ENCODE measurements at regions not wholly inside any gene's neighbourhood (a gene's known extent, or its start where the extent isn't known, plus 50 kb on each side); places are given as distances from the start of the nearest gene placed in this dataset.
A peak's percentile ranks its signal among the peaks of the same experiment; 100 is the strongest.

DNA sequence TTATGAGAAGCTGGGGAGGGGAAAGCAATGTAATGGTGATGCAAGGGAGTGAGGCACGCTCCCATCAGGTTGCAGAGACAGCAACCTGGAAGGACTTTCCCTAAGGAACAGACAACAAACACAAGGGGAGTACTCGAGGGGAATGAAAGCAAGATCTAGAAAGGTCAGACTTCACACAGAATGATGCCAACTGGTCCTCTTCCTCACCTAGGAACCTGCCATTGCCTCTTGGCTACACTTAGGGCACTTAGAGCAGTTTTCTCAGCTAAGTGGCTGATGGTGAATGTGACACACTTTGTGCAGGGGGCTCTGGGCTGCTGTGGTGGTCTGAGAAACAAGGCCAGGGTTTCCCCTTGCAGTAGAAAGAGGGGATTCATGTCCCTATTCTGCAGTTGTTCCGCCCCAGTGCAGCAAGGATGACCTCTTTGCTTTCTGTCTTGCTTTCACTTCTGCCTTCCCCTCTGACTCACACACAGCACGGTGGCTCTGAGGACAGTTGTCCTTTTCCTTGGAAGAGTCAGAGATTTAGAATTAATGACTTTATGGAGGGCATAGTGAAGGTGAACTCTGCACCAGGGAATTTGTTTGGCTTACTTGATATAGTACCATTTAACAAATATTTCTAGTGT is 394.0 kb upstream of the KLF4 start:
- Histone ChIP-seq H3K79me2 (ENCODE audit: insufficient read depth, low read length) (no peaks in the 10 kb centered on the region), H2AFZ (ENCODE audit: insufficient read depth, low read depth, low read length, poor library complexity, severe bottlenecking) (peak overlapping the region; percentile 62), H3K27me3 (ENCODE audit: control insufficient read depth in 2 of 2, insufficient read depth in 2 of 2, low read length in 2 of 2) (no peaks in the 10 kb centered on the region), H3K9ac (ENCODE audit: insufficient read depth, low read length, poor library complexity, severe bottlenecking) (no peak overlapping the region), H3K9me3 (replicated peaks in 1 of 2; ENCODE audit: control insufficient read depth in 1 of 2, insufficient read depth in 1 of 2, low read length in 2 of 2) (no peaks in the 10 kb centered on the region), H3K4me3 (replicated peaks in 1 of 3; ENCODE audit: low read depth in 2 of 3, low read length in 3 of 3) (peak overlapping the region in 1 of 3 experiments; percentile 47), H3K27ac (ENCODE audit: low read depth in 1 of 2, low read length in 2 of 2) (peak overlapping the region; percentile 43 to 76), H3K4me1 (ENCODE audit: control insufficient read depth in 1 of 2, insufficient read depth in 2 of 2, low read length in 2 of 2) (peaks cover 25 to 45% of the 10 kb centered on the region in 2 donors), H3K4me2 (replicated peaks; ENCODE audit: extremely low read depth, low read length, poor library complexity, severe bottlenecking) (peak overlapping the region; percentile 59), H4K20me1 (ENCODE audit: insufficient read depth, low read length) (no peaks in the 10 kb centered on the region), H3K36me3 (replicated peaks in 1 of 2; ENCODE audit: control insufficient read depth in 1 of 2, insufficient read depth in 2 of 2, low read length in 2 of 2) (no peaks in the 10 kb centered on the region)
- H3K4me1 Mint-ChIP-seq, result peaks cover 44% of the 10 kb centered on the region
- H3K27me3 Mint-ChIP-seq (ENCODE audit: low read depth in 3 of 3), result no peaks in the 10 kb centered on the region
- H3K9me3 Mint-ChIP-seq, result peaks cover 0 to 2% (median 0%) of the 10 kb centered on the region in 7 donors
- intact Hi-C loops (cut with micrococcal nuclease), result loop anchor here (10.0 kb wide), 2 partner anchors 91 to 101 kb away; no protein-coding TSS in a partner anchor
- peak; percentile 73 to 85 (median 80) for DNase-seq
- H3K27ac Mint-ChIP-seq, result peak overlapping the region; percentile 83 to 95 (median 89)
- H3K36me3 Mint-ChIP-seq, result no peaks in the 10 kb centered on the region
- TF ChIP-seq, protein P1, sequence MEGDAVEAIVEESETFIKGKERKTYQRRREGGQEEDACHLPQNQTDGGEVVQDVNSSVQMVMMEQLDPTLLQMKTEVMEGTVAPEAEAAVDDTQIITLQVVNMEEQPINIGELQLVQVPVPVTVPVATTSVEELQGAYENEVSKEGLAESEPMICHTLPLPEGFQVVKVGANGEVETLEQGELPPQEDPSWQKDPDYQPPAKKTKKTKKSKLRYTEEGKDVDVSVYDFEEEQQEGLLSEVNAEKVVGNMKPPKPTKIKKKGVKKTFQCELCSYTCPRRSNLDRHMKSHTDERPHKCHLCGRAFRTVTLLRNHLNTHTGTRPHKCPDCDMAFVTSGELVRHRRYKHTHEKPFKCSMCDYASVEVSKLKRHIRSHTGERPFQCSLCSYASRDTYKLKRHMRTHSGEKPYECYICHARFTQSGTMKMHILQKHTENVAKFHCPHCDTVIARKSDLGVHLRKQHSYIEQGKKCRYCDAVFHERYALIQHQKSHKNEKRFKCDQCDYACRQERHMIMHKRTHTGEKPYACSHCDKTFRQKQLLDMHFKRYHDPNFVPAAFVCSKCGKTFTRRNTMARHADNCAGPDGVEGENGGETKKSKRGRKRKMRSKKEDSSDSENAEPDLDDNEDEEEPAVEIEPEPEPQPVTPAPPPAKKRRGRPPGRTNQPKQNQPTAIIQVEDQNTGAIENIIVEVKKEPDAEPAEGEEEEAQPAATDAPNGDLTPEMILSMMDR (IDR thresholded peaks at IDR 0.05), result no peak
- WGBS (ENCODE audit: insufficient coverage), result no CpG with 5 or more reads among the region's 4 CpGs
- H3K4me3 Mint-ChIP-seq, result peak overlapping the region in 1 of 2 donors; percentile 76

DNA sequence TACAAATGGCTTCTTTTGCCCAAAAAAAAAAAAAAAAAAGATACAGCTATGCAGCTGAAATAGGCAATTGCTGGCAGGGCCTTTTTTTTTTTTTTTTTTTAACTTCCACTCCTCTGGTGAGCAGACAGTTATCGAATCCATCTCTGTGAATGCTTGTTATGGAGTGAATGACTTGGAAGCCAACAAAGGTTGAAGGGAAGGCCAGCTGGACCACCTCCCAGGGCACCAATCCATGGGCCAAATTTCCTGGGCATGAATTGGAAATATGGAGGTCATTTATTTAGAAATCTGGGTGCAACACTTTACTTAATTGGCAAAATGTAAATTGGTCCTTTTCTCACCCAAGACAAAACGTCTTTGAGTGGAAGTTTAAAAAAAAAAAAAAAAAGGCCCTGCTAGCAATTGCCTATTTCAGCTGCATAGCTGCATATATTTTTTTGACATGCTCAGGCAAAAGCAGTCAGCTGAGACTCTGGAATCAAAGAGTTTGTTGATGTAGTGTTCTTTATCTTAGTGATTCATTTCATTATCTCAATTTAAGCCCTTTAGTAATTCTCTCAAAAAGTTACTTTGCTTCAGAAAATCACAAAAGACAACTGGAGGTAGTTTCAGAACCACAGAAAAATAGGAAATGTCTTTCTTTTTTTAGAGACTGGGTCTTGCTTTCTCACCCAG is 392.2 kb upstream of the KLF4 start:
- intact Hi-C loops (cut with micrococcal nuclease), result loop anchor here (10.0 kb wide), 2 partner anchors 93 to 103 kb away; no protein-coding TSS in a partner anchor
- H3K36me3 ChIP-seq (replicated peaks in 1 of 2; ENCODE audit: control insufficient read depth in 1 of 2, insufficient read depth in 2 of 2, low read length in 2 of 2), result no peaks in the 10 kb centered on the region
- no peak overlapping the region for H3K4me3 ChIP-seq (replicated peaks in 1 of 3; ENCODE audit: low read depth in 2 of 3, low read length in 3 of 3)
- H3K4me1 Mint-ChIP-seq, result peaks cover 54% of the 10 kb centered on the region
- H3K9me3 ChIP-seq (replicated peaks in 1 of 2; ENCODE audit: control insufficient read depth in 1 of 2, insufficient read depth in 1 of 2, low read length in 2 of 2), result no peaks in the 10 kb centered on the region
- no peak overlapping the region for H3K4me3 Mint-ChIP-seq
- H3K4me2 ChIP-seq (replicated peaks; ENCODE audit: extremely low read depth, low read length, poor library complexity, severe bottlenecking), result no peak overlapping the region
- no CpG with 5 or more reads among the region's 2 CpGs for WGBS (ENCODE audit: insufficient coverage)
- H3K36me3 Mint-ChIP-seq, result no peaks in the 10 kb centered on the region
- H3K9ac ChIP-seq (ENCODE audit: insufficient read depth, low read length, poor library complexity, severe bottlenecking), result no peak overlapping the region
- no peaks in the 10 kb centered on the region for H3K79me2 ChIP-seq (ENCODE audit: insufficient read depth, low read length)
- DNase-seq, result no peak
- TF ChIP-seq, protein P1 (IDR thresholded peaks at IDR 0.05), result no peak
- H3K27me3 ChIP-seq (ENCODE audit: control insufficient read depth in 2 of 2, insufficient read depth in 2 of 2, low read length in 2 of 2), result no peaks in the 10 kb centered on the region
- no peak overlapping the region for H3K27ac ChIP-seq (ENCODE audit: low read depth in 1 of 2, low read length in 2 of 2)
- H3K9me3 Mint-ChIP-seq, result peaks cover 0 to 2% (median 0%) of the 10 kb centered on the region in 7 donors
- H3K27me3 Mint-ChIP-seq (ENCODE audit: low read depth in 3 of 3), result no peaks in the 10 kb centered on the region
- no peak overlapping the region for H2AFZ ChIP-seq (ENCODE audit: insufficient read depth, low read depth, low read length, poor library complexity, severe bottlenecking)
- H3K27ac Mint-ChIP-seq, result no peak overlapping the region
- H4K20me1 ChIP-seq (ENCODE audit: insufficient read depth, low read length), result no peaks in the 10 kb centered on the region
- H3K4me1 ChIP-seq (ENCODE audit: control insufficient read depth in 1 of 2, insufficient read depth in 2 of 2, low read length in 2 of 2), result peaks cover 33 to 54% of the 10 kb centered on the region in 2 donors

Data from CD14-positive monocyte (primary cell).